ENCODE measurements at regions not wholly inside any gene's neighbourhood (a gene's known extent, or its start where the extent isn't known, plus 50 kb on each side); places are given as distances from the start of the nearest gene placed in this dataset.

- Histone ChIP-seq H3K4me3 (ENCODE audit: control insufficient read depth in 2 of 3, extremely low read depth in 1 of 3, insufficient read depth in 2 of 3, low read depth in 1 of 3, low read length in 3 of 3) (no peak overlapping the region), H3K27me3 (ENCODE audit: control insufficient read depth, extremely low read depth, insufficient read depth, low read length) (no peaks in the 10 kb centered on the region), H3K4me2 (ENCODE audit: control insufficient read depth, extremely low read depth, insufficient read depth, low read depth, low read length) (no peak overlapping the region), H3K9me3 (ENCODE audit: control insufficient read depth, low read depth, low read length) (no peaks in the 10 kb centered on the region), H4K20me1 (ENCODE audit: control insufficient read depth, extremely low read depth, insufficient read depth, low read length) (no peaks in the 10 kb centered on the region), H2AFZ (ENCODE audit: control insufficient read depth, low read length) (no peak overlapping the region), H3K4me1 (ENCODE audit: control insufficient read depth, extremely low read depth, insufficient read depth, low read length) (no peaks in the 10 kb centered on the region), H3K9ac (ENCODE audit: control insufficient read depth, extremely low read depth, insufficient read depth, low read length) (no peak overlapping the region), H3K36me3 (ENCODE audit: control insufficient read depth in 2 of 2, extremely low read depth in 1 of 2, insufficient read depth in 2 of 2, low read length in 2 of 2) (no peaks in the 10 kb centered on the region), H3K79me2 (ENCODE audit: control insufficient read depth, insufficient read depth, low read length) (no peaks in the 10 kb centered on the region), H3K9me1 (ENCODE audit: control insufficient read depth, extremely low read depth, insufficient read depth, low read length) (no peaks in the 10 kb centered on the region), H3K27ac (ENCODE audit: control insufficient read depth, insufficient read depth, low read length) (no peak overlapping the region)
- dilution Hi-C loops (cut with MboI; ENCODE audit: extremely low pct_ligation_motif_present, low sequenced_read_pairs), result no loop called here
- TF ChIP-seq CTCF (optimal IDR thresholded peaks at IDR 0.05 in 1 of 3, IDR thresholded peaks at IDR 0.05 in 1 of 3, conservative IDR thresholded peaks at IDR 0.05 in 1 of 3; ENCODE audit: extremely low read depth in 1 of 3, insufficient read depth in 2 of 3, low read length in 3 of 3) (no peak), EZH2 (IDR thresholded peaks at IDR 0.05; ENCODE audit: low read length) (no peak)
- DNase-seq (ENCODE audit: low read depth, low spot score), result no peak
- FAIRE-seq, result no peak
These were observed 68.9 kb upstream of the ZSWIM2 start for GRCh38 chr2:186917866-186918265.

GRCh38 chr2:186913870-186914269, 64.9 kb upstream of the ZSWIM2 start:
- Histone ChIP-seq H4K20me1 (ENCODE audit: control insufficient read depth, extremely low read depth, insufficient read depth, low read length) (no peaks in the 10 kb centered on the region), H3K4me2 (ENCODE audit: control insufficient read depth, extremely low read depth, insufficient read depth, low read depth, low read length) (no peak overlapping the region), H3K27ac (ENCODE audit: control insufficient read depth, insufficient read depth, low read length) (no peak overlapping the region), H3K79me2 (ENCODE audit: control insufficient read depth, insufficient read depth, low read length) (no peaks in the 10 kb centered on the region), H3K9me1 (ENCODE audit: control insufficient read depth, extremely low read depth, insufficient read depth, low read length) (no peaks in the 10 kb centered on the region), H3K4me1 (ENCODE audit: control insufficient read depth, extremely low read depth, insufficient read depth, low read length) (no peaks in the 10 kb centered on the region), H3K4me3 (ENCODE audit: control insufficient read depth in 2 of 3, extremely low read depth in 1 of 3, insufficient read depth in 2 of 3, low read depth in 1 of 3, low read length in 3 of 3) (no peak overlapping the region), H3K27me3 (ENCODE audit: control insufficient read depth, extremely low read depth, insufficient read depth, low read length) (no peaks in the 10 kb centered on the region), H3K9ac (ENCODE audit: control insufficient read depth, extremely low read depth, insufficient read depth, low read length) (no peak overlapping the region), H3K9me3 (ENCODE audit: control insufficient read depth, low read depth, low read length) (no peaks in the 10 kb centered on the region), H2AFZ (ENCODE audit: control insufficient read depth, low read length) (no peak overlapping the region), H3K36me3 (ENCODE audit: control insufficient read depth in 2 of 2, extremely low read depth in 1 of 2, insufficient read depth in 2 of 2, low read length in 2 of 2) (no peaks in the 10 kb centered on the region)
- DNase-seq (ENCODE audit: low read depth, low spot score) (no peak), FAIRE-seq (no peak)
- dilution Hi-C loops (cut with MboI; ENCODE audit: extremely low pct_ligation_motif_present, low sequenced_read_pairs), result no loop called here
- TF ChIP-seq EZH2 (IDR thresholded peaks at IDR 0.05; ENCODE audit: low read length) (no peak), CTCF (optimal IDR thresholded peaks at IDR 0.05 in 1 of 3, IDR thresholded peaks at IDR 0.05 in 1 of 3, conservative IDR thresholded peaks at IDR 0.05 in 1 of 3; ENCODE audit: extremely low read depth in 1 of 3, insufficient read depth in 2 of 3, low read length in 3 of 3) (no peak)

Measured in keratinocyte (primary cell).